NB4 (cell line): ENCODE measurements at regions not wholly inside any gene's neighbourhood (a gene's known extent, or its start where the extent isn't known, plus 50 kb on each side); places are given as distances from the start of the nearest gene placed in this dataset.
"Not testable (repeated sequence)": the region's sequence is repeated elsewhere in the genome, so short reads cannot be mapped to it uniquely, and the experiment has no call there.

Source experiments
- MAX ChIP-seq: IDR thresholded peaks from 2 replicates; pipeline ENCODE4 v1.6.1; 2011; ENCODE audit warnings: low read depth, low read length
- MYC ChIP-seq: IDR thresholded peaks from 2 replicates; pipeline ENCODE4 v1.6.1; 2011; ENCODE audit warnings: low read depth, low read length
- POLR2A ChIP-seq: IDR thresholded peaks from 2 replicates; pipeline ENCODE4 v1.6.1; 2011; ENCODE audit warnings: mild to moderate bottlenecking; ENCODE audit not compliant: insufficient read length; ENCODE audit errors: extremely low read depth

DNA sequence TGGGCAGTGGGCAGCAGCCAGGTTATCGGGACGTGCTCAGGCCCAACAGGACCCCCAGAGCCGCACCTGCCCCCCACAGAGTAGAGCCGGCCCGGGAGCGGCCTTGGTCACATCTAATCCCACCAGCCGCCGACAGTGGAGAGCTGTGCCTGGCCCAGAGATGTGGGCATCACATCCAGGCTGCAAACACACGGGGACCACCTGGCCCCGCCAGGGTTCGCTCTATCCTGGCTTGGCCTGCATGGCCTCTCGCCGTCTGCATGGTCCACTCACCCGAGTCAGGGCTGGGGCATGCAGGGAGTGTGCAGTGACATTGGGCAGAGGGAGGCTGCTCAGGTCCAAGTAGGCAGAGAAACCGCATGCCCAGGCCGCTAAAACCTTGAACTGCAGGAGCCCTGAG is 144.9 kb downstream of the IGLL1 start:
- TF ChIP-seq POLR2A, MAX, MYC: not testable (repeated sequence)
